Right kidney (tissue), 1 donor: ENCODE measurements at regions not wholly inside any gene's neighbourhood (a gene's known extent, or its start where the extent isn't known, plus 50 kb on each side); places are given as distances from the start of the nearest gene placed in this dataset.

Source experiments
- DNase-seq: peaks from one replicate; pipeline ENCODE4 v3.0.0-alpha.2; 2016

GRCh38 chr3:46089237-46090011 is 62.1 kb upstream of the XCR1 start:
- no peak for DNase-seq

DNA sequence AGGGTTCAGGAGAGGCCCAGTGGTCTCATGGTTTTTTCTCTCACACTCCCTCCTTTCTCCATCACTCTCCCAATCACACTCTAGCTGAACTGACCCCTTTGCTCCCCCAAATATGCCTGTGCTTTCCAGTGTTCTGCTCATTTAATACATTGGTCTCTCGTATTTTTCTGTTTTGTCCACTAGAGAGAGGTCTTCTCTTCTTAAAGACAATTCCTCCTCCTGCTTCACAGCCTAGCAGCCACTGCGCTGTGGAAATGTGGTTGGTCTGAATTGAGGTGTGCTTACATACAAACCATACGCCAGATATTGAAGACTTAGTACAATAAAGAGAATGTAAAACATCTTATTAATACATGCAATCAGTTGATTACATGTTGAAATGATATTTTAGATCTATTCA is 60.6 kb upstream of the XCR1 start:
- DNase-seq, result no peak

- DNase-seq, result no peak
These were observed 59.7 kb upstream of the XCR1 start for GRCh38 chr3:46086986-46087385.

GRCh38 chr3:46086083-46086437 is 58.8 kb upstream of the XCR1 start:
- no peak for DNase-seq

- DNase-seq, result no peak
These were observed 58.3 kb upstream of the XCR1 start for GRCh38 chr3:46085421-46086082.

DNA sequence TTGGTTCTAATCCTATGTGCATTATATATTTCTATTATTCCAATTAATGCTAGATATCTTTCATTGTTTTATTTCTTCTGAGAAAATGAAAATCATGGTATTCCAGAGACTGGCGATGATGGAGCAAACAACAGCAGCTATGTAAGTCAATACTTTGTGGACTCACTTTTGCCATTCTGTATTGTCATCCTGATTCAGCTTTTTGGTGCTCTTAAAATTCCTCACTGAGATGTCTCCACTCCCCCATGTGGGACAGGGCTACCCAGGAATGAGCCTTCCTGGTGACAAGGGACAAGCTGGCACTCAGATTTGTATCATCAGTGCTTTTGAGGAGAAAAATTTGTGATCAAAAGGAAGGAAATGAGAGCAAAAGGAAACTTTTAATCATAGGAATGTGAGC is 56.7 kb upstream of the XCR1 start:
- no peak for DNase-seq

GRCh38 chr3:46082849-46083248 is 55.6 kb upstream of the XCR1 start:
- no peak for DNase-seq

DNA sequence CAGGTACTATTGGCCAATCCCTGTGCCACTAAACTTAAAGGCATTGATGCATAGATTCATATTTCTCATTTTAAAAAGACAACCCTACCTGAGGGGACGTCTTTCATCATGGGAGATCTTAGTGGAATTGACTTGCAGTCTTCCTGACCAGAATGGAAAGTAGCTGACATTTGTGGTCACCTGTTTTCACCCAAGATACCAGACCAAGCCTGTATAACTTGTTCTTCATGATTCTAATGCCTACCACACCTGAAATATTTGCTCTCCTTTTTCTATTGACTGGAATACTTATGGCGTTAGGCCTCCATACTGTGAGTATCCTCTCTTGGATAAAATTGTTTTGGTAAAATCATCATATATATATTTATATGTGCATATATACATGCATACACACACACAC is 54.7 kb upstream of the XCR1 start:
- no peak for DNase-seq

- no peak for DNase-seq
These were observed 53.7 kb upstream of the XCR1 start for GRCh38 chr3:46080969-46081345.

DNA sequence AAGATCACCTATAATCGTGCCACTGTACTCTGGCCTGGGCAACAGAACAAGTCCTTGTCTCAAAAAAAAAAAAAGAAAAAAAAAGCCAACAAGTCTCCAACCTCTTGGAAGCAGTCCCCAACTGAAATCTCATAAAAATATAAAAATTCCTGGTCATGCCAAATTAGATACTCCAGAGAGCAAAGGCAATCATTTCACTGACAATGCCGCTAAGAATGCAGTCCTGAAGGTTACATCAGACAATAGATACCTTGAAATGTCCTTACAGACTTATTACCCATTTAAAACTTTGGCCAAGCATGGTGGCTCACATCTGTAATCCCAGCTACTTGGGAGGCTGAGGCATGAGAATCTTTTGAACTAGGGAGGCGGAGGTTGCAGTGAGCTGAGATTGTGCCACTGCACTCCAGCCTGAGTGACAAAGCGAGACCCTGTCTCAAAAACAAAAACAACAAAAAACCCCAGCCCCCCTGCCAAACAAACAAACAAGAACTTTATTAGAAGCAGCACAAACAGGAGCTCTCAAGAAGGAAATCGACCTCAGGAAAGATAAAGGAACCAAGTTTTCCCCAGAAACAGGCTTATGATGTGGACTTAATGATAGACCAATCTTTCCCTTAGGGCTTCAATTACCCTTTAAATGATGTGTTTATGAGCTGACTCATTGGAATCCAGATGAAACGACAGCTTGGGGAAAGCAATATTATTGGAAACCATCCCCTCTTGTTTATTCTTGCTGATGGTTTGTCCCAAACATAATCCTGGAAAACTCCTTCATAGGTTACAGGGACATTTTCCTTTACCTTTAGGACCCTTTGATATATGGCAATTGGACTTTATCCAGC is 53.1 kb upstream of the XCR1 start:
- DNase-seq, result no peak

DNA sequence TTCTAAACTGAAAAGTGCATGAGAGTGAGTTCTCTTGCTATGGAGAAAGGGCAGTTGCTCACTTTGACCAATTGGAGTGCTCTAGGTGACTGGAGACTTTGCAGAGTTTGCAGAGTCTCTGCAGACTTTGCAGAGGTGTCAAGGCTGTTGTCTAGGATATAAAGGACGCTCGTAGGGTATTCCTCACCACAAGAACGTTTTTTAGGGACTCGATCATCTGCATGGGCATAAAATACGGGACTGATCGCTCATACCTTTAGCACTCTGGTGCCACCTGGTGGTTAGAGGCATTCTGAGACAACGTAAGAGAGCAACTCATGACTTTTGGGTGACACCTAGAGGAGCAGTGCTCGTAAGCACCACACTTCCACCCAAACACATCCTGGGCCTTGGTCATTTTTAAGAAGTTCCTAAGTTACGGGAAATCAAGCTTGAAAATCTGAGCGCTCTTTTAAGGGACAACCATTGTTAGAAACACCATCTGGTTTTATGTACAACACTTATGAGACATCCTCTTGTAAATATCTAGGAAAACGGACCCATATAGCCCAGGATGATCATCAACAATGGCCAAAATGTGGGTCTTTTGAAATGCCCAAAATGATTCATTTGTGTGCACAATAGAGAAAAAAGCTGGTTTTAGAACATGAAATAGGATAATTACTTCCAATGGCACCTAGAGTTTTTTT is 51.6 kb upstream of the XCR1 start:
- peak; percentile 68 for DNase-seq
